SK-N-SH (cell line): ENCODE measurements at regions not wholly inside any gene's neighbourhood (a gene's known extent, or its start where the extent isn't known, plus 50 kb on each side); places are given as distances from the start of the nearest gene placed in this dataset.

Source experiments
- CTCF ChIA-PET: fragments of 300-600, 350-600 bp; formaldehyde crosslinking; extraction: SDS; loops from one replicate; lab custom pipeline; 2021; lab: Yijun Ruan, JAX
- POLR2A ChIA-PET: fragments of 350-600 bp; sonication (Branson Sonifier 250); formaldehyde crosslinking; extraction: SDS; loops from one replicate; lab custom pipeline; 2020; ENCODE audit warnings: antibody characterized with exemption, inconsistent platforms; lab: Yijun Ruan, JAX
- DNase-seq: peaks from one replicate; pipeline ENCODE4 v3.0.0; 2012
- H2AFZ ChIP-seq: fragments of 200-600 bp; sonication (generic); 2 replicates; pipeline ENCODE4 v1.8.1; 2016; ENCODE audit warnings: antibody characterized with exemption, mild to moderate bottlenecking, low read depth
- H3F3A ChIP-seq: fragments of 200-600 bp; sonication (generic); replicated peaks from 2 replicates; pipeline ENCODE3; 2016; ENCODE audit warnings: antibody characterized with exemption, mild to moderate bottlenecking; ENCODE audit not compliant: insufficient read depth
- H3K27ac ChIP-seq, 2 experiments: fragments of 200-500 bp in 1 of 2; fragments of 200-600 bp in 1 of 2; sonication (Bioruptor generic) in 1 of 2; sonication (generic), shearing (Covaris generic) in 1 of 2; 2 replicates each; pipeline versions ENCODE4 v1.5.1 to v1.6.1; 2014 to 2016; ENCODE audit warnings: low read depth in 2 of 2, inconsistent platforms in 1 of 2, low read length in 1 of 2, mild to moderate bottlenecking in 1 of 2, mixed read lengths in 1 of 2
- H3K27me3 ChIP-seq: fragments of 200-600 bp; sonication (generic), shearing (Covaris generic); 2 replicates; pipeline ENCODE4 v1.6.1; 2016; ENCODE audit warnings: mixed run types; ENCODE audit not compliant: insufficient read depth
- H3K36me3 ChIP-seq, 2 experiments: fragments of 200-500 bp in 1 of 2; fragments of 200-600 bp in 1 of 2; sonication (Bioruptor generic) in 1 of 2; sonication (generic) in 1 of 2; replicated peaks in 1 of 2; 2 replicates each; pipeline versions ENCODE3 to v1.5.1; 2014 to 2016; ENCODE audit warnings: low read length in 1 of 2, mild to moderate bottlenecking in 1 of 2; ENCODE audit not compliant: insufficient read depth in 2 of 2, control insufficient read depth in 1 of 2
- H3K4me1 ChIP-seq, 2 experiments: fragments of 200-500 bp in 1 of 2; fragments of 200-600 bp in 1 of 2; sonication (Bioruptor generic) in 1 of 2; sonication (generic), shearing (Covaris generic) in 1 of 2; 2 replicates each; pipeline versions ENCODE4 v1.5.1 to v1.6.1; 2014 to 2016; ENCODE audit warnings: low read depth in 1 of 2, low read length in 1 of 2, mixed run types in 1 of 2; ENCODE audit not compliant: insufficient read depth in 2 of 2, control insufficient read depth in 1 of 2
- H3K4me2 ChIP-seq: fragments of 200-600 bp; sonication (generic), shearing (Covaris generic); 2 replicates; pipeline ENCODE4 v1.6.1; 2017; ENCODE audit warnings: mixed run types
- H3K4me3 ChIP-seq, 2 experiments: fragments of 200-500 bp in 1 of 2; fragments of 200-600 bp in 1 of 2; sonication (Bioruptor generic) in 1 of 2; sonication (generic), shearing (Covaris generic) in 1 of 2; 2 replicates each; pipeline versions ENCODE4 v1.5.1 to v1.8.1; 2014 to 2016; ENCODE audit warnings: low read depth in 2 of 2, inconsistent platforms in 1 of 2, low read length in 1 of 2, mild to moderate bottlenecking in 1 of 2, mixed read lengths in 1 of 2, moderate library complexity in 1 of 2
- H3K79me2 ChIP-seq: fragments of 200-600 bp; sonication (generic); 2 replicates; pipeline ENCODE4 v1.8.1; 2017; ENCODE audit warnings: mild to moderate bottlenecking; ENCODE audit not compliant: insufficient read depth
- H3K9ac ChIP-seq: fragments of 200-600 bp; sonication (generic); 2 replicates; pipeline ENCODE4 v1.6.1; 2017; ENCODE audit warnings: mixed run types
- H3K9me2 ChIP-seq: fragments of 200-600 bp; sonication (generic); 2 replicates; pipeline ENCODE4 v1.6.1; 2017; ENCODE audit warnings: mixed run types
- H3K9me3 ChIP-seq: fragments of 200-600 bp; sonication (generic); 2 replicates; pipeline ENCODE4 v1.6.1; 2017; ENCODE audit warnings: mixed run types, mild to moderate bottlenecking, moderate library complexity
- H4K20me1 ChIP-seq: fragments of 200-600 bp; sonication (generic); 2 replicates; pipeline ENCODE4 v1.6.1; 2017; ENCODE audit warnings: mild to moderate bottlenecking, mixed run types; ENCODE audit not compliant: insufficient read depth
- ELF1 ChIP-seq: IDR thresholded peaks from 2 replicates; pipeline ENCODE4 v1.4.0; 2012
- EP300 ChIP-seq, 2 experiments: IDR thresholded peaks; 2 replicates each; pipeline versions ENCODE4 v1.4.0 to v1.6.1; 2012; ENCODE audit warnings: borderline replicate concordance in 1 of 2, low read depth in 1 of 2, low read length in 1 of 2
- EZH2phosphoT487 ChIP-seq: fragments of 200-600 bp; sonication (generic); IDR thresholded peaks from 2 replicates; pipeline ENCODE4 v1.6.1; 2017; ENCODE audit warnings: low read depth, mixed run types, mild to moderate bottlenecking, antibody characterized with exemption, moderate library complexity, borderline replicate concordance
- FOSL2 ChIP-seq: IDR thresholded peaks from 2 replicates; pipeline ENCODE4 v1.4.0; 2012; ENCODE audit warnings: low read depth, mild to moderate bottlenecking, moderate library complexity, borderline replicate concordance
- FOXM1 ChIP-seq: IDR thresholded peaks from 2 replicates; pipeline ENCODE4 v1.4.0; 2012; ENCODE audit warnings: low read depth, mild to moderate bottlenecking
- MEF2A ChIP-seq: IDR thresholded peaks from 2 replicates; pipeline ENCODE4 v1.4.0; 2012; ENCODE audit warnings: low read depth, borderline replicate concordance
- MXI1 ChIP-seq: IDR thresholded peaks from 2 replicates; pipeline ENCODE4 v1.6.1; 2012; ENCODE audit warnings: mild to moderate bottlenecking, low read depth, low read length, improper control_type of control experiment
- NRF1 ChIP-seq: IDR thresholded peaks from 2 replicates; pipeline ENCODE4 v1.6.1; 2012; ENCODE audit warnings: low read depth, mild to moderate bottlenecking, low read length
- PBX3 ChIP-seq: IDR thresholded peaks from 2 replicates; pipeline ENCODE4; 2012
- POLR2AphosphoS5 ChIP-seq: IDR thresholded peaks from 2 replicates; pipeline ENCODE4 v1.6.1; 2012; ENCODE audit warnings: low read depth, low read length
- RCOR1 ChIP-seq: fragments of 150-350 bp; IDR thresholded peaks from 2 replicates; pipeline ENCODE4 v1.6.1; 2017; ENCODE audit warnings: antibody characterized with exemption, low read length
- SIN3A ChIP-seq: IDR thresholded peaks from 2 replicates; pipeline ENCODE4 v1.6.1; 2012; ENCODE audit warnings: low read depth, mild to moderate bottlenecking, low read length, moderate library complexity, borderline replicate concordance
- SMC3 ChIP-seq: IDR thresholded peaks from 2 replicates; pipeline ENCODE4 v1.6.1; 2012; ENCODE audit warnings: low read depth, low read length, improper control_type of control experiment
- TAF1 ChIP-seq: IDR thresholded peaks from 2 replicates; pipeline ENCODE4 v1.6.1; 2012; ENCODE audit warnings: low read depth, mild to moderate bottlenecking, low read length, moderate library complexity, borderline replicate concordance
- TCF12 ChIP-seq: IDR thresholded peaks from 2 replicates; pipeline ENCODE4 v1.4.0; 2012
- TEAD4 ChIP-seq: IDR thresholded peaks from 2 replicates; pipeline ENCODE4 v1.4.0; 2012; ENCODE audit warnings: mild to moderate bottlenecking, borderline replicate concordance; ENCODE audit not compliant: insufficient read depth
- USF1 ChIP-seq: IDR thresholded peaks from 2 replicates; pipeline ENCODE4 v1.4.0; 2012; ENCODE audit warnings: low read depth, borderline replicate concordance
- USF2 ChIP-seq: fragments of 150-350 bp; IDR thresholded peaks from 2 replicates; pipeline ENCODE4 v1.6.1; 2017; ENCODE audit warnings: antibody characterized with exemption, low read length, low read depth, borderline replicate concordance
- WGBS: methylation state at CpG from one replicate; pipeline ENCODE4 v1.1.6; 2017; ENCODE audit warnings: low lambda C conversion rate; 5-methylcytosine and 5-hydroxymethylcytosine counted together
- TF ChIP-seq, protein P1 (sequence below): IDR thresholded peaks from 2 replicates; pipeline ENCODE4 v1.4.0; 2012; ENCODE audit warnings: low read depth, borderline replicate concordance
- TF ChIP-seq, protein P2 (sequence below): IDR thresholded peaks from 2 replicates; pipeline ENCODE4 v1.6.1; 2012; ENCODE audit warnings: mild to moderate bottlenecking, low read depth, low read length, moderate library complexity
- TF ChIP-seq, protein P3 (sequence below): IDR thresholded peaks from 2 replicates; pipeline ENCODE4 v1.4.0; 2012; ENCODE audit warnings: low read depth

- no peak for TF ChIP-seq FOXM1
- TF ChIP-seq SIN3A, result no peak
- TF ChIP-seq TEAD4, result no peak
- TF ChIP-seq MEF2A, result no peak
- no peak for TF ChIP-seq TAF1
- no peak for TF ChIP-seq EZH2phosphoT487
- TF ChIP-seq PBX3, result peak; percentile 59; the same call in 1 of the 2 replicates
- TF ChIP-seq TCF12, result peak; percentile 48; the same call in 1 of the 2 replicates
Observed at GRCh38 chr3:33980252-33980651, 181.8 kb downstream of the PDCD6IP start (continued).

- no peak overlapping the region for H3K27ac ChIP-seq
- H3K9ac ChIP-seq, result no peak overlapping the region
- H3K9me2 ChIP-seq, result no peaks in the 10 kb centered on the region
- H3K9me3 ChIP-seq, result no peaks in the 10 kb centered on the region
- no peaks in the 10 kb centered on the region for H3F3A ChIP-seq
- no peaks in the 10 kb centered on the region for H4K20me1 ChIP-seq
- H3K27me3 ChIP-seq, result no peaks in the 10 kb centered on the region
- no peak overlapping the region for H3K4me3 ChIP-seq
- ChIA-PET CTCF (no interaction called here), POLR2A (no interaction called here)
- no peak for DNase-seq
- no peaks in the 10 kb centered on the region for H3K79me2 ChIP-seq
- 38% methylated on average over 4 of the region's 4 CpGs for WGBS
- 0 out of 2 replicates have a peak overlapping the region, but pooled peaks have one; percentile 5 for H3K4me2 ChIP-seq
- H2AFZ ChIP-seq, result no peak overlapping the region
- no peaks in the 10 kb centered on the region for H3K36me3 ChIP-seq
- H3K4me1 ChIP-seq, result peaks cover 0 to 4% of the 10 kb centered on the region in 2 experiments; a peak in 1 of 4 replicates
- TF ChIP-seq EP300 (IDR thresholded peaks at IDR 0.05; ENCODE audit: borderline replicate concordance in 1 of 2, low read depth in 1 of 2, low read length in 1 of 2), result no peak
- TF ChIP-seq NRF1, result no peak
- no peak for TF ChIP-seq TEAD4
- TF ChIP-seq MEF2A, result no peak
- TF ChIP-seq ELF1, result no peak
- TF ChIP-seq TAF1, result no peak
- TF ChIP-seq FOSL2, result no peak
- no peak for TF ChIP-seq POLR2AphosphoS5
- TF ChIP-seq, protein P1, sequence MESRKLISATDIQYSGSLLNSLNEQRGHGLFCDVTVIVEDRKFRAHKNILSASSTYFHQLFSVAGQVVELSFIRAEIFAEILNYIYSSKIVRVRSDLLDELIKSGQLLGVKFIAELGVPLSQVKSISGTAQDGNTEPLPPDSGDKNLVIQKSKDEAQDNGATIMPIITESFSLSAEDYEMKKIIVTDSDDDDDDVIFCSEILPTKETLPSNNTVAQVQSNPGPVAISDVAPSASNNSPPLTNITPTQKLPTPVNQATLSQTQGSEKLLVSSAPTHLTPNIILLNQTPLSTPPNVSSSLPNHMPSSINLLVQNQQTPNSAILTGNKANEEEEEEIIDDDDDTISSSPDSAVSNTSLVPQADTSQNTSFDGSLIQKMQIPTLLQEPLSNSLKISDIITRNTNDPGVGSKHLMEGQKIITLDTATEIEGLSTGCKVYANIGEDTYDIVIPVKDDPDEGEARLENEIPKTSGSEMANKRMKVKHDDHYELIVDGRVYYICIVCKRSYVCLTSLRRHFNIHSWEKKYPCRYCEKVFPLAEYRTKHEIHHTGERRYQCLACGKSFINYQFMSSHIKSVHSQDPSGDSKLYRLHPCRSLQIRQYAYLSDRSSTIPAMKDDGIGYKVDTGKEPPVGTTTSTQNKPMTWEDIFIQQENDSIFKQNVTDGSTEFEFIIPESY, result no peak
- no peak for TF ChIP-seq SMC3
- TF ChIP-seq FOXM1, result no peak
- TF ChIP-seq, protein P2, sequence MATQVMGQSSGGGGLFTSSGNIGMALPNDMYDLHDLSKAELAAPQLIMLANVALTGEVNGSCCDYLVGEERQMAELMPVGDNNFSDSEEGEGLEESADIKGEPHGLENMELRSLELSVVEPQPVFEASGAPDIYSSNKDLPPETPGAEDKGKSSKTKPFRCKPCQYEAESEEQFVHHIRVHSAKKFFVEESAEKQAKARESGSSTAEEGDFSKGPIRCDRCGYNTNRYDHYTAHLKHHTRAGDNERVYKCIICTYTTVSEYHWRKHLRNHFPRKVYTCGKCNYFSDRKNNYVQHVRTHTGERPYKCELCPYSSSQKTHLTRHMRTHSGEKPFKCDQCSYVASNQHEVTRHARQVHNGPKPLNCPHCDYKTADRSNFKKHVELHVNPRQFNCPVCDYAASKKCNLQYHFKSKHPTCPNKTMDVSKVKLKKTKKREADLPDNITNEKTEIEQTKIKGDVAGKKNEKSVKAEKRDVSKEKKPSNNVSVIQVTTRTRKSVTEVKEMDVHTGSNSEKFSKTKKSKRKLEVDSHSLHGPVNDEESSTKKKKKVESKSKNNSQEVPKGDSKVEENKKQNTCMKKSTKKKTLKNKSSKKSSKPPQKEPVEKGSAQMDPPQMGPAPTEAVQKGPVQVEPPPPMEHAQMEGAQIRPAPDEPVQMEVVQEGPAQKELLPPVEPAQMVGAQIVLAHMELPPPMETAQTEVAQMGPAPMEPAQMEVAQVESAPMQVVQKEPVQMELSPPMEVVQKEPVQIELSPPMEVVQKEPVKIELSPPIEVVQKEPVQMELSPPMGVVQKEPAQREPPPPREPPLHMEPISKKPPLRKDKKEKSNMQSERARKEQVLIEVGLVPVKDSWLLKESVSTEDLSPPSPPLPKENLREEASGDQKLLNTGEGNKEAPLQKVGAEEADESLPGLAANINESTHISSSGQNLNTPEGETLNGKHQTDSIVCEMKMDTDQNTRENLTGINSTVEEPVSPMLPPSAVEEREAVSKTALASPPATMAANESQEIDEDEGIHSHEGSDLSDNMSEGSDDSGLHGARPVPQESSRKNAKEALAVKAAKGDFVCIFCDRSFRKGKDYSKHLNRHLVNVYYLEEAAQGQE, result no peak
- TF ChIP-seq MXI1, result no peak
- no peak for TF ChIP-seq RCOR1
- TF ChIP-seq USF2, result no peak
- TF ChIP-seq, protein P3, sequence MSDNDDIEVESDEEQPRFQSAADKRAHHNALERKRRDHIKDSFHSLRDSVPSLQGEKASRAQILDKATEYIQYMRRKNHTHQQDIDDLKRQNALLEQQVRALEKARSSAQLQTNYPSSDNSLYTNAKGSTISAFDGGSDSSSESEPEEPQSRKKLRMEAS, result no peak
- TF ChIP-seq TCF12, result no peak
- TF ChIP-seq USF1, result no peak
Observed at GRCh38 chr3:33982269-33982798, 183.9 kb downstream of the PDCD6IP start.
